ENCODE measurements at regions not wholly inside any gene's neighbourhood (a gene's known extent, or its start where the extent isn't known, plus 50 kb on each side); places are given as distances from the start of the nearest gene placed in this dataset.

DNA sequence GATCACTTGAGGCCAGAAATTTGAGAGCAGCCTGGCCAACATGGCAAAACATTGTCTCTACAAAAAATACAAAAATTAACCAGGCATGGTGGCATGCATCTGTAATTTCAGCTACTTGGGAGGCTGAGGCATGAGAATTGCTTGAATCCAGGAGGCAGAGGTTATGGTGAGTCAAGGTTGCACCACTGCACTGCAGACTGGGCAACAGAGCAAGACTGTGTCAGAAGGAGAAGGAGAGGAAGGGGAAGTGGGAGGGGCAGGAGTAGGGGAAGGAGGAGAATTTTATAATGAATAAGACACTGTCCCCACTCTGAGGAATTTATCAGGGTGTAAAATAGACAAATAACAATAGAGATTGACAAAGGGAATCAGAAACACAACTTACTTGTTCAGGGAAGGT, 440.6 kb upstream of the DYNLRB2 start:
- TF ChIP-seq, protein P1, sequence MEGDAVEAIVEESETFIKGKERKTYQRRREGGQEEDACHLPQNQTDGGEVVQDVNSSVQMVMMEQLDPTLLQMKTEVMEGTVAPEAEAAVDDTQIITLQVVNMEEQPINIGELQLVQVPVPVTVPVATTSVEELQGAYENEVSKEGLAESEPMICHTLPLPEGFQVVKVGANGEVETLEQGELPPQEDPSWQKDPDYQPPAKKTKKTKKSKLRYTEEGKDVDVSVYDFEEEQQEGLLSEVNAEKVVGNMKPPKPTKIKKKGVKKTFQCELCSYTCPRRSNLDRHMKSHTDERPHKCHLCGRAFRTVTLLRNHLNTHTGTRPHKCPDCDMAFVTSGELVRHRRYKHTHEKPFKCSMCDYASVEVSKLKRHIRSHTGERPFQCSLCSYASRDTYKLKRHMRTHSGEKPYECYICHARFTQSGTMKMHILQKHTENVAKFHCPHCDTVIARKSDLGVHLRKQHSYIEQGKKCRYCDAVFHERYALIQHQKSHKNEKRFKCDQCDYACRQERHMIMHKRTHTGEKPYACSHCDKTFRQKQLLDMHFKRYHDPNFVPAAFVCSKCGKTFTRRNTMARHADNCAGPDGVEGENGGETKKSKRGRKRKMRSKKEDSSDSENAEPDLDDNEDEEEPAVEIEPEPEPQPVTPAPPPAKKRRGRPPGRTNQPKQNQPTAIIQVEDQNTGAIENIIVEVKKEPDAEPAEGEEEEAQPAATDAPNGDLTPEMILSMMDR (IDR thresholded peaks at IDR 0.05), result no peak
- TF ChIP-seq POLR2A (IDR thresholded peaks at IDR 0.05), result no peak

Measured in Peyer's patch (tissue), 4 donors.